Adrenal gland (tissue), 5 donors: ENCODE measurements at regions not wholly inside any gene's neighbourhood (a gene's known extent, or its start where the extent isn't known, plus 50 kb on each side); places are given as distances from the start of the nearest gene placed in this dataset.

ENCODE experiments used
- POLR2A ChIP-seq, 2 donors: fragments of 450-650 bp; IDR thresholded peaks; one replicate each; pipeline ENCODE4 v1.6.1; 2017; ENCODE audit warnings: antibody characterized with exemption in 2 of 2, mild to moderate bottlenecking in 2 of 2, moderate library complexity in 1 of 2
- TF ChIP-seq, protein P1 (sequence below), 6 experiments: fragments of 450-650 bp in 4 of 6; fragments of 200-600 bp in 2 of 6; sonication (generic) in 1 of 6; IDR thresholded peaks; 1 replicate in 5 of 6; 2 replicates in 1 of 6; pipeline versions ENCODE4 v1.5.1 to v1.8.0; 2016 to 2021; ENCODE audit warnings: antibody characterized with exemption in 6 of 6, mild to moderate bottlenecking in 2 of 6, moderate library complexity in 1 of 6
- donor health status: DM: no; HTN: no; CAD: no.

DNA sequence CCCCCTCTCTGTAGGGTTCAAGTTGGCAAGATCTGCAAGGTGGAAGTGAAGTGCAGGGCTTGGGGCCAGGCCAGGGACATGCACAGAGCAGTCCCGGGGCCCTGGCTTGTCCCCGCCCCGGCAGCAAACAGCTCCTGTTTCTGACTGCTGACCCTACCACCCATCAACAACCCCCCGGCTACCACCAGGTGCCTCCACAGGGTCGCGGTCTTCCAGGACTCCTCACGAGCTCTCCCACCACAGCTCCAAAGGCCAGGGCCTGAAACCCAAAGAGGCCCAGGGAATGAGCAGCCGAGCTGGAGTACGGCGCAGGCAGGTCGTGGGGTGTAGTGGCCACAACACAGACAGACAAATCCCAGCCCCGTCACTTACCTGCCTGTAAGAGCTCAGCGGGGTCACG lies 121.3 kb upstream of the SMAD3 start:
- TF ChIP-seq, protein P1, sequence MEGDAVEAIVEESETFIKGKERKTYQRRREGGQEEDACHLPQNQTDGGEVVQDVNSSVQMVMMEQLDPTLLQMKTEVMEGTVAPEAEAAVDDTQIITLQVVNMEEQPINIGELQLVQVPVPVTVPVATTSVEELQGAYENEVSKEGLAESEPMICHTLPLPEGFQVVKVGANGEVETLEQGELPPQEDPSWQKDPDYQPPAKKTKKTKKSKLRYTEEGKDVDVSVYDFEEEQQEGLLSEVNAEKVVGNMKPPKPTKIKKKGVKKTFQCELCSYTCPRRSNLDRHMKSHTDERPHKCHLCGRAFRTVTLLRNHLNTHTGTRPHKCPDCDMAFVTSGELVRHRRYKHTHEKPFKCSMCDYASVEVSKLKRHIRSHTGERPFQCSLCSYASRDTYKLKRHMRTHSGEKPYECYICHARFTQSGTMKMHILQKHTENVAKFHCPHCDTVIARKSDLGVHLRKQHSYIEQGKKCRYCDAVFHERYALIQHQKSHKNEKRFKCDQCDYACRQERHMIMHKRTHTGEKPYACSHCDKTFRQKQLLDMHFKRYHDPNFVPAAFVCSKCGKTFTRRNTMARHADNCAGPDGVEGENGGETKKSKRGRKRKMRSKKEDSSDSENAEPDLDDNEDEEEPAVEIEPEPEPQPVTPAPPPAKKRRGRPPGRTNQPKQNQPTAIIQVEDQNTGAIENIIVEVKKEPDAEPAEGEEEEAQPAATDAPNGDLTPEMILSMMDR (IDR thresholded peaks at IDR 0.05) = no peak
- TF ChIP-seq POLR2A (IDR thresholded peaks at IDR 0.05) = no peak
